H9 (cell line): ENCODE measurements at regions not wholly inside any gene's neighbourhood (a gene's known extent, or its start where the extent isn't known, plus 50 kb on each side); places are given as distances from the start of the nearest gene placed in this dataset.

ENCODE experiments used
- DNase-seq: peaks from one replicate; pipeline ENCODE4 v3.0.0-alpha.2; 2017
- H2AFZ ChIP-seq: one replicate; pipeline ENCODE4 v1.6.1; 2013; ENCODE audit warnings: mild to moderate bottlenecking, low read length, control low read depth, moderate library complexity
- H2AK5ac ChIP-seq: 2 replicates; pipeline ENCODE4 v1.6.1; 2013; ENCODE audit warnings: low read length, control low read depth, mixed read lengths; ENCODE audit not compliant: insufficient read length
- H2BK120ac ChIP-seq: one replicate; pipeline ENCODE4 v1.6.1; 2013; ENCODE audit warnings: low read depth, mild to moderate bottlenecking, low read length, control low read depth, inconsistent platforms; ENCODE audit not compliant: poor library complexity, severe bottlenecking
- H2BK12ac ChIP-seq: 2 replicates; pipeline ENCODE4 v1.6.1; 2013; ENCODE audit warnings: low read length, control low read depth, mixed read lengths, low read depth; ENCODE audit not compliant: insufficient read length
- H2BK15ac ChIP-seq: 2 replicates; pipeline ENCODE4 v1.6.1; 2013; ENCODE audit warnings: low read depth, low read length, control low read depth
- H2BK20ac ChIP-seq: one replicate; pipeline ENCODE4 v1.6.1; 2013; ENCODE audit warnings: low read depth, mild to moderate bottlenecking, low read length, control low read depth, inconsistent platforms; ENCODE audit not compliant: poor library complexity, severe bottlenecking
- H2BK5ac ChIP-seq: 2 replicates; pipeline ENCODE4 v1.6.1; 2013; ENCODE audit warnings: low read length, control low read depth, mixed read lengths; ENCODE audit not compliant: insufficient read length
- H3K14ac ChIP-seq: 2 replicates; pipeline ENCODE4 v1.6.1; 2013; ENCODE audit warnings: low read length, control low read depth; ENCODE audit not compliant: insufficient read depth
- H3K18ac ChIP-seq: 2 replicates; pipeline ENCODE4 v1.6.1; 2013; ENCODE audit warnings: low read depth, mild to moderate bottlenecking, mixed read lengths, low read length, control low read depth; ENCODE audit not compliant: insufficient read length
- H3K23ac ChIP-seq: 2 replicates; pipeline ENCODE4 v1.6.1; 2013; ENCODE audit warnings: low read length, control low read depth, mixed read lengths, low read depth; ENCODE audit not compliant: insufficient read length
- H3K23me2 ChIP-seq: 2 replicates; pipeline ENCODE4 v1.6.1; 2013; ENCODE audit warnings: low read depth, mild to moderate bottlenecking, mixed read lengths, low read length, control low read depth; ENCODE audit not compliant: insufficient read length, poor library complexity, severe bottlenecking
- H3K27ac ChIP-seq: 2 replicates; pipeline ENCODE4 v1.5.1; 2013; ENCODE audit warnings: low read length, control low read depth, mixed read lengths, low read depth; ENCODE audit not compliant: insufficient read length
- H3K27me3 ChIP-seq: 2 replicates; pipeline ENCODE4 v1.6.1; 2013; ENCODE audit warnings: low read length, control low read depth, inconsistent platforms; ENCODE audit not compliant: insufficient read depth
- H3K4ac ChIP-seq: 2 replicates; pipeline ENCODE4 v1.6.1; 2013; ENCODE audit warnings: low read depth, mild to moderate bottlenecking, control low read depth, inconsistent platforms, low read length, moderate library complexity
- H3K4me1 ChIP-seq: 2 replicates; pipeline ENCODE4 v1.6.1; 2013; ENCODE audit warnings: low read length, control low read depth, inconsistent platforms; ENCODE audit not compliant: insufficient read depth
- H3K4me2 ChIP-seq: 2 replicates; pipeline ENCODE4 v1.6.1; 2013; ENCODE audit warnings: low read length, control low read depth, mixed read lengths; ENCODE audit not compliant: insufficient read length, insufficient read depth
- H3K56ac ChIP-seq: 2 replicates; pipeline ENCODE4 v1.6.1; 2013; ENCODE audit warnings: low read depth, mild to moderate bottlenecking, mixed read lengths, low read length, control low read depth; ENCODE audit not compliant: insufficient read length
- H3K79me1 ChIP-seq: 2 replicates; pipeline ENCODE4 v1.6.1; 2013; ENCODE audit warnings: low read depth, mild to moderate bottlenecking, moderate library complexity, low read length, control low read depth, inconsistent platforms; ENCODE audit not compliant: insufficient read depth, poor library complexity, severe bottlenecking
- H3K79me2 ChIP-seq: 2 replicates; pipeline ENCODE4 v1.6.1; 2013; ENCODE audit warnings: low read length, control low read depth, inconsistent platforms; ENCODE audit not compliant: insufficient read depth
- H3K9ac ChIP-seq: 2 replicates; pipeline ENCODE4 v1.6.1; 2013; ENCODE audit warnings: low read length, control low read depth, mixed read lengths; ENCODE audit not compliant: insufficient read length; ENCODE audit errors: extremely low read depth
- H3K9me3 ChIP-seq: one replicate; pipeline ENCODE4 v1.6.1; 2013; ENCODE audit warnings: low read depth, low read length, inconsistent platforms; ENCODE audit not compliant: control insufficient read depth
- H3T11ph ChIP-seq: one replicate; pipeline ENCODE4 v1.6.1; 2013; ENCODE audit warnings: mild to moderate bottlenecking, low read length, control low read depth, inconsistent platforms
- H4K20me1 ChIP-seq: one replicate; pipeline ENCODE4 v1.6.1; 2013; ENCODE audit not compliant: control insufficient read depth, insufficient read length, insufficient read depth
- H4K5ac ChIP-seq: 2 replicates; pipeline ENCODE4 v1.6.1; 2013; ENCODE audit warnings: low read depth, mild to moderate bottlenecking, mixed read lengths, low read length, control low read depth; ENCODE audit not compliant: insufficient read length
- H4K8ac ChIP-seq: replicated peaks from 2 replicates; pipeline ENCODE4 v1.6.1; 2013; ENCODE audit warnings: low read length, control low read depth, mixed read lengths, low read depth; ENCODE audit not compliant: insufficient read length
- H4K91ac ChIP-seq: 2 replicates; pipeline ENCODE4 v1.6.1; 2013; ENCODE audit warnings: low read depth, mild to moderate bottlenecking, moderate library complexity, mixed read lengths, low read length, control low read depth; ENCODE audit not compliant: insufficient read length
- H3K27ac Mint-ChIP-seq, 3 experiments: 2 replicates in 2 of 3; 3 replicates in 1 of 3; pipeline ENCODE4 v1.8.0; 2020 to 2021; ENCODE audit warnings: mixed read lengths in 3 of 3, mild to moderate bottlenecking in 1 of 3, moderate library complexity in 1 of 3
- H3K27me3 Mint-ChIP-seq: 2 replicates; pipeline ENCODE4 v1.8.0; 2021; ENCODE audit warnings: low read depth, mild to moderate bottlenecking, moderate library complexity, mixed read lengths
- H3K36me3 Mint-ChIP-seq, 3 experiments: 2 replicates in 2 of 3; 3 replicates in 1 of 3; pipeline ENCODE4 v1.8.0; 2020 to 2021; ENCODE audit warnings: low read depth in 3 of 3, mixed read lengths in 3 of 3; ENCODE audit not compliant: insufficient read depth in 1 of 3
- H3K4me1 Mint-ChIP-seq, 2 experiments: 2 replicates each; pipeline ENCODE4 v1.8.0; 2020; ENCODE audit warnings: mixed read lengths in 2 of 2
- H3K4me3 Mint-ChIP-seq, 2 experiments: 2 replicates in 1 of 2; 3 replicates in 1 of 2; pipeline ENCODE4 v1.8.0; 2020 to 2021; ENCODE audit warnings: mild to moderate bottlenecking in 2 of 2, mixed read lengths in 2 of 2, moderate library complexity in 1 of 2
- H3K9me3 Mint-ChIP-seq, 2 experiments: 2 replicates in 1 of 2; 3 replicates in 1 of 2; pipeline ENCODE4 v1.8.0; 2020; ENCODE audit warnings: mild to moderate bottlenecking in 2 of 2, mixed read lengths in 2 of 2, moderate library complexity in 1 of 2
- WGBS: extraction: QIAGEN DNeasy Blood & Tissue Kit; methylation state at CpG from one replicate; pipeline ENCODE4 v1.1.7; 2013; ENCODE audit warnings: missing lambda C conversion rate, low lambda C conversion rate, mixed read lengths; ENCODE audit not compliant: insufficient read length; ENCODE audit errors: extremely low coverage; 5-methylcytosine and 5-hydroxymethylcytosine counted together
- TF ChIP-seq, protein P1 (sequence below): fragments of 200-600 bp; sonication (generic); conservative IDR thresholded peaks from 3 replicates; pipeline ENCODE4 v1.8.0; 2021; ENCODE audit warnings: antibody characterized with exemption, mild to moderate bottlenecking

DNA sequence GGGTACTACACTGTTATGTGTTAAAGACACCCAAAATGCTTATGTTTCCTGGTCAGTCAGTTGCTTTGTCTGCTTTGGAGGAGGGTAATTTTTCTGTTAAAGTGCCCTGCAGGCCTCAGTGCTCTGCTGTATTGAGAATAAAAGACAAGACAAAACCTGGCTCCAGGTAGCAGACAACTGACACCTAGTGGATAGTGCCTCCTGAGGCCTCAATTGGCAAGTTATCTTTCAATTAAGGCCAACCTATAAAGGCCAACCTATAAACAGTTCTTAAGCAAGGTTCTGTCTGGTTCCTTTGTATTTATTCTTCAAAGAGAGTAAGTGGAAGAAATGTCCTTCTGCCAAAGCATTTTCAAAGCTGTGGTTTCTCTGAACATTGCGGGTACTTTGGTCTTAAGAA is 773.8 kb downstream of the MECOM start:
- WGBS = no CpG with 5 or more reads among the region's 1 CpG
- Histone ChIP-seq H3K23me2 (no peaks in the 10 kb centered on the region), H3K4ac (no peak overlapping the region), H3K23ac (no peak overlapping the region), H3K27me3 (no peaks in the 10 kb centered on the region), H2AK5ac (no peak overlapping the region), H3K56ac (no peak overlapping the region), H3K79me1 (no peaks in the 10 kb centered on the region), H2BK5ac (no peak overlapping the region), H4K8ac (no peak overlapping the region), H3K27ac (no peak overlapping the region), H2BK20ac (no peak overlapping the region), H3K4me2 (no peak overlapping the region), H3K18ac (no peak overlapping the region), H4K20me1 (no peaks in the 10 kb centered on the region), H3K79me2 (no peaks in the 10 kb centered on the region), H2BK12ac (no peak overlapping the region), H3K9me3 (no peaks in the 10 kb centered on the region), H3K14ac (no peak overlapping the region), H2BK15ac (no peak overlapping the region), H3K4me1 (no peaks in the 10 kb centered on the region), H4K91ac (no peak overlapping the region), H2BK120ac (no peak overlapping the region), H2AFZ (no peak overlapping the region), H3T11ph (no peak overlapping the region), H4K5ac (no peak overlapping the region), H3K9ac (no peak overlapping the region)
- Mint-ChIP-seq H3K36me3 (no peaks in the 10 kb centered on the region), H3K4me3 (no peak overlapping the region), H3K4me1 (0 out of 4 replicates have a peak, but pooled peaks cover 0 to 2% of the 10 kb centered on the region in 2 experiments), H3K27ac (peak overlapping the region in 1 of 3 experiments; percentile 30; a peak in 1 of 7 replicates), H3K9me3 (peaks cover under 1 to 2% of the 10 kb centered on the region in 2 experiments; a peak in 1 of 5 replicates), H3K27me3 (no peaks in the 10 kb centered on the region)
- peak; percentile 35 for DNase-seq
- TF ChIP-seq, protein P1, sequence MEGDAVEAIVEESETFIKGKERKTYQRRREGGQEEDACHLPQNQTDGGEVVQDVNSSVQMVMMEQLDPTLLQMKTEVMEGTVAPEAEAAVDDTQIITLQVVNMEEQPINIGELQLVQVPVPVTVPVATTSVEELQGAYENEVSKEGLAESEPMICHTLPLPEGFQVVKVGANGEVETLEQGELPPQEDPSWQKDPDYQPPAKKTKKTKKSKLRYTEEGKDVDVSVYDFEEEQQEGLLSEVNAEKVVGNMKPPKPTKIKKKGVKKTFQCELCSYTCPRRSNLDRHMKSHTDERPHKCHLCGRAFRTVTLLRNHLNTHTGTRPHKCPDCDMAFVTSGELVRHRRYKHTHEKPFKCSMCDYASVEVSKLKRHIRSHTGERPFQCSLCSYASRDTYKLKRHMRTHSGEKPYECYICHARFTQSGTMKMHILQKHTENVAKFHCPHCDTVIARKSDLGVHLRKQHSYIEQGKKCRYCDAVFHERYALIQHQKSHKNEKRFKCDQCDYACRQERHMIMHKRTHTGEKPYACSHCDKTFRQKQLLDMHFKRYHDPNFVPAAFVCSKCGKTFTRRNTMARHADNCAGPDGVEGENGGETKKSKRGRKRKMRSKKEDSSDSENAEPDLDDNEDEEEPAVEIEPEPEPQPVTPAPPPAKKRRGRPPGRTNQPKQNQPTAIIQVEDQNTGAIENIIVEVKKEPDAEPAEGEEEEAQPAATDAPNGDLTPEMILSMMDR = peak; percentile 58; the same call in 2 of the 3 replicates
